ENCODE measurements at regions not wholly inside any gene's neighbourhood (a gene's known extent, or its start where the extent isn't known, plus 50 kb on each side); places are given as distances from the start of the nearest gene placed in this dataset.

GRCh38 chr12:105858981-105859710 lies 279.6 kb downstream of the NUAK1 start:
- H3K27me3 ChIP-seq (ENCODE audit: control insufficient read depth, insufficient read depth, low read length, poor library complexity, severe bottlenecking): no peaks in the 10 kb centered on the region
- H3K4me1 ChIP-seq (ENCODE audit: control insufficient read depth, insufficient read depth, low read length): no peaks in the 10 kb centered on the region
- no peaks in the 10 kb centered on the region for H3K9me3 ChIP-seq (ENCODE audit: control insufficient read depth, low read length)
- no peak overlapping the region for H3K4me3 ChIP-seq (ENCODE audit: insufficient read depth, low read depth, low read length)
- no peaks in the 10 kb centered on the region for H3K36me3 ChIP-seq (ENCODE audit: control insufficient read depth, insufficient read depth, low read length)
- no peak overlapping the region for H3K27ac ChIP-seq (ENCODE audit: insufficient read depth, low read depth, low read length, poor library complexity, severe bottlenecking)
- WGBS, 2 experiments: 79 to 83% methylated on average over 4 of the region's 4 CpGs

DNA sequence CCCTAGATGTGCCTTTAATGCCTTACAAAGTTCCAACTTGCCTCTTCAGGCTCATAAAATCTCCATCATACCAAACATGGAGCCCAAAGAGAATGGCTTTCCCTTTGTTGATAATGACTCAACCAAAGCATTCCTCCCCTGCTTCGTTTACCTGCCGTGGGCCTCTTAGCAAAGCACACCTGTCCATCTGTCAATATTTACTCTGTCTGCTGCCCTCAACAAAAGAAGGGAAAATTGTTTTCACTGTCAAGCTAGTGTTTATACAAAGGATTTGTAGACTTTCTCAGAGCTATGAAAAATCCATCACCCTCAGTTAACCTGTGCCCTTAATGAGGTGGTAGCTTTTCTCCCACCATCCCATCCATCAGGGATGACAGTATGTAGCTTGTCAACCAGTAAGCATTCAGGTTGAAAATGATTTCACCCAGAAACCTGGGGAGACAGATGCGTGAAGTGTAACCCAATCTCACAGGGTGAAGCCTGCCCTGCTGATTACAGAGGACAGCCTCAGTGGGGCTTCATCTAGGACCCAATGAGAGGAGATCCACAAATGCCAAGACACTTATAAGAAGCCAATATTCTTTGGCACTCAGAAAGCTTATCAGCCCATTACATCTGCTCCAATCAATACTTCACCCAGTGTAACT lies 278.1 kb downstream of the NUAK1 start:
- Histone ChIP-seq H3K36me3 (ENCODE audit: control insufficient read depth, insufficient read depth, low read length) (no peaks in the 10 kb centered on the region), H3K4me1 (ENCODE audit: control insufficient read depth, insufficient read depth, low read length) (no peaks in the 10 kb centered on the region), H3K4me3 (ENCODE audit: insufficient read depth, low read depth, low read length) (no peak overlapping the region), H3K27ac (ENCODE audit: insufficient read depth, low read depth, low read length, poor library complexity, severe bottlenecking) (no peak overlapping the region), H3K9me3 (ENCODE audit: control insufficient read depth, low read length) (no peaks in the 10 kb centered on the region), H3K27me3 (ENCODE audit: control insufficient read depth, insufficient read depth, low read length, poor library complexity, severe bottlenecking) (no peaks in the 10 kb centered on the region)
- 84 to 92% methylated on average over 3 of the region's 3 CpGs for WGBS, 2 experiments

DNA sequence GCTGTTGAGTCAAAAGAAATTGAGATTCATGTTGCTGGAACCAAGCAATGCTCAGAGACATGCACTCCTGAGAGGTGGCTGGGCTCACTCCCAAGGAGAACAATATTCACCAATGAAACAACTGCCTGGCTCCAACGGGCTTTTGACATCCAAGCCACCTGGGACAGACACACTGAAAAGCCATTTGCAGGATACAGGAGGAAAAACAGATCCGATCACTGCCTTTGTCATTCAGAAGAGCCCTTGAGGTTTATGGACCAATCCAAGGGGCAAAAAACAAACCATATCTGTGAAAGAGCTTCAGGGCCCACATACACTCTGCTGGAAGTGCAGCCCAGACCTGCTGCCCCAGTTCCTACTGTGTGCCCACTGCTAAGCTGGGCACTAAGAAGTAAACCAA lies 277.5 kb downstream of the NUAK1 start:
- Histone ChIP-seq H3K36me3 (ENCODE audit: control insufficient read depth, insufficient read depth, low read length) (no peaks in the 10 kb centered on the region), H3K4me3 (ENCODE audit: insufficient read depth, low read depth, low read length) (no peak overlapping the region), H3K4me1 (ENCODE audit: control insufficient read depth, insufficient read depth, low read length) (no peaks in the 10 kb centered on the region), H3K27me3 (ENCODE audit: control insufficient read depth, insufficient read depth, low read length, poor library complexity, severe bottlenecking) (no peaks in the 10 kb centered on the region), H3K27ac (ENCODE audit: insufficient read depth, low read depth, low read length, poor library complexity, severe bottlenecking) (no peak overlapping the region), H3K9me3 (ENCODE audit: control insufficient read depth, low read length) (no peaks in the 10 kb centered on the region)
- 72% methylated on average over 2 of the region's 2 CpGs for WGBS, 2 experiments

DNA sequence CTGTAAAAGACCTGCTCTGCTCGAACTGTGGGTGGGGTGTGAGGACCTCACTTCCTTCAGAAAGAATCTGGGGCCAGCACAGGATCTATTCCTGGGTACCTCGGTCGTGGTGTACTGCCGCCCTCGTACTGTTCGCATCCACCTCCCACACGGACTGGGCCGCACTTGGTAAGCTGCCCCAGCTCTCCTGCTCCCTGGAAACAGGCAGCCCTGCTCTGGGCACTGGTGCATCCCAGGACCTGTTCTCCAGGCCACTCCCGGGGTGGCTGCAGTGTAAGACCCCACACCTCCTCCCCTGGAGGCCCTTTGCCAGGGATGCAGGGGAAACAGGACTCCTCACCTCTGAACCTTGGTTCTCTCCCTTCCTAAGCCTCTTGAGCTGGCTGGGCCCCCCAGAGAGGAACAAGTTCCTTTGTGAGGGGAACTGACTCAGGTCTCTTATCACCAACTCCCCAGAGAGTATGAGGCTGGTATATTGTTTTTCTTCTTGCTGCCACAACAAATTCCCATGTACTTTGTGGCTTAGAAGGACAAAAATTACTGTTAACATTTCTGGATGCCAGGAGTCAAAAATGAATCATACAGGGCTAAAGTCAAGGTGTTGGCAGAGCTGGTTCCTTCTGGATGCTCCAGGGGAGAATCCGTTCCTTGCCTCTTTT lies 276.5 kb downstream of the NUAK1 start:
- no peak overlapping the region for H3K4me3 ChIP-seq (ENCODE audit: insufficient read depth, low read depth, low read length)
- no peaks in the 10 kb centered on the region for H3K4me1 ChIP-seq (ENCODE audit: control insufficient read depth, insufficient read depth, low read length)
- H3K9me3 ChIP-seq (ENCODE audit: control insufficient read depth, low read length): no peaks in the 10 kb centered on the region
- H3K27me3 ChIP-seq (ENCODE audit: control insufficient read depth, insufficient read depth, low read length, poor library complexity, severe bottlenecking): no peaks in the 10 kb centered on the region
- WGBS, 2 experiments: 95 to 96% methylated on average over 10 of the region's 10 CpGs
- no peak overlapping the region for H3K27ac ChIP-seq (ENCODE audit: insufficient read depth, low read depth, low read length, poor library complexity, severe bottlenecking)
- no peaks in the 10 kb centered on the region for H3K36me3 ChIP-seq (ENCODE audit: control insufficient read depth, insufficient read depth, low read length)

DNA sequence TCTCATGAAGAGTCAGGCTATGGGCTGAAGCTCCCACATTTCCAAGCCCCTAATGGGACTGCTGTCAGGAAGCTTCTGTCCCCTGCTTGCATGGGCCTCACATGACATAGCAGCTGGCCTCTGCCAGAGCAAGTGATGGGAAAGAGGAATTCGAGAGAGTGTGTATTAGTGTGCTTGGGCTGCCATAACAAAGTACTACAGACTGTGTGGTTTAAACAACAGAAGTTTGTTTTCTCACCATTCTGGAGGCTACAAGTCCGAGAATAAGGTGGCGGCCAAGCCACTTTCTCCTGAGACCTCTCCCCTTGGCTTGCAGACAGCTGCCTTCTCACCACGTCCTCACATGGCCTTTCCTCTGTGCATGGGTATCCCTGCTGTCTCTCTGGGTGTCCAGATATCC lies 274.4 kb downstream of the NUAK1 start:
- Histone ChIP-seq H3K9me3 (ENCODE audit: control insufficient read depth, low read length) (no peaks in the 10 kb centered on the region), H3K36me3 (ENCODE audit: control insufficient read depth, insufficient read depth, low read length) (no peaks in the 10 kb centered on the region), H3K4me1 (ENCODE audit: control insufficient read depth, insufficient read depth, low read length) (no peaks in the 10 kb centered on the region), H3K27ac (ENCODE audit: insufficient read depth, low read depth, low read length, poor library complexity, severe bottlenecking) (no peak overlapping the region), H3K27me3 (ENCODE audit: control insufficient read depth, insufficient read depth, low read length, poor library complexity, severe bottlenecking) (no peaks in the 10 kb centered on the region), H3K4me3 (ENCODE audit: insufficient read depth, low read depth, low read length) (no peak overlapping the region)
- WGBS, 2 experiments: 92% methylated on average over 4 of the region's 4 CpGs

- Histone ChIP-seq H3K4me1 (ENCODE audit: control insufficient read depth, insufficient read depth, low read length) (no peaks in the 10 kb centered on the region), H3K4me3 (ENCODE audit: insufficient read depth, low read depth, low read length) (no peak overlapping the region), H3K27me3 (ENCODE audit: control insufficient read depth, insufficient read depth, low read length, poor library complexity, severe bottlenecking) (no peaks in the 10 kb centered on the region), H3K36me3 (ENCODE audit: control insufficient read depth, insufficient read depth, low read length) (no peaks in the 10 kb centered on the region), H3K9me3 (ENCODE audit: control insufficient read depth, low read length) (no peaks in the 10 kb centered on the region), H3K27ac (ENCODE audit: insufficient read depth, low read depth, low read length, poor library complexity, severe bottlenecking) (no peak overlapping the region)
- 92 to 99% methylated on average over 2 of the region's 2 CpGs for WGBS, 2 experiments
These were observed 273.9 kb downstream of the NUAK1 start for GRCh38 chr12:105864901-105865300.

DNA sequence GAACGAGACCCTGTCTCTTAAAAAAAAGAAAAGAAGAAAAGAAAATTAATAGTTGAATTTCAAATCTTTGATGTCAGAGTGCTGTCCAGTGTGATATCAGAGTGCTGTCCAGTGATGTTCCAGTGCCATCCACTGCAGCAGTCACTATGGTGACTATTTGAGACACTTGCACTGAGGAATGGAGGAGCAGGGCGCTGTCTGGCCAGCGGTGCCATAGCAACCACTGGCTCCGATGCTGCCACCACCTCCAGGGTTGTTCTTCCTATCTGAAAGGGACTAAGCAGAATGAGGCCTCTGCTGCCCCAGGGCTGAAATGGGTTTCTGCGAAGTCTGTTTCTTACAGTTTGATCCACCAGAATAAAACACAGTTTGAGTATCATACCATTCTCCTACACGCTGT lies 272.9 kb downstream of the NUAK1 start:
- 86 to 90% methylated on average over 6 of the region's 6 CpGs for WGBS, 2 experiments
- Histone ChIP-seq H3K9me3 (ENCODE audit: control insufficient read depth, low read length) (no peaks in the 10 kb centered on the region), H3K4me1 (ENCODE audit: control insufficient read depth, insufficient read depth, low read length) (no peaks in the 10 kb centered on the region), H3K4me3 (ENCODE audit: insufficient read depth, low read depth, low read length) (no peak overlapping the region), H3K27me3 (ENCODE audit: control insufficient read depth, insufficient read depth, low read length, poor library complexity, severe bottlenecking) (no peaks in the 10 kb centered on the region), H3K36me3 (ENCODE audit: control insufficient read depth, insufficient read depth, low read length) (no peaks in the 10 kb centered on the region), H3K27ac (ENCODE audit: insufficient read depth, low read depth, low read length, poor library complexity, severe bottlenecking) (no peak overlapping the region)

- Histone ChIP-seq H3K9me3 (ENCODE audit: control insufficient read depth, low read length) (no peaks in the 10 kb centered on the region), H3K4me1 (ENCODE audit: control insufficient read depth, insufficient read depth, low read length) (peaks cover 8% of the 10 kb centered on the region), H3K27ac (ENCODE audit: insufficient read depth, low read depth, low read length, poor library complexity, severe bottlenecking) (no peak overlapping the region), H3K27me3 (ENCODE audit: control insufficient read depth, insufficient read depth, low read length, poor library complexity, severe bottlenecking) (no peaks in the 10 kb centered on the region), H3K36me3 (ENCODE audit: control insufficient read depth, insufficient read depth, low read length) (no peaks in the 10 kb centered on the region), H3K4me3 (ENCODE audit: insufficient read depth, low read depth, low read length) (no peak overlapping the region)
These were observed 264.6 kb downstream of the NUAK1 start for GRCh38 chr12:105874121-105874520.

GRCh38 chr12:105876396-105876927 lies 262.3 kb downstream of the NUAK1 start:
- H3K9me3 ChIP-seq (ENCODE audit: control insufficient read depth, low read length): no peaks in the 10 kb centered on the region
- H3K27me3 ChIP-seq (ENCODE audit: control insufficient read depth, insufficient read depth, low read length, poor library complexity, severe bottlenecking): no peaks in the 10 kb centered on the region
- WGBS, 2 experiments: 80% methylated on average over 1 of the region's 2 CpGs; no CpG with 5 or more reads in 1 of the 2 experiments
- H3K36me3 ChIP-seq (ENCODE audit: control insufficient read depth, insufficient read depth, low read length): no peaks in the 10 kb centered on the region
- no peak overlapping the region for H3K27ac ChIP-seq (ENCODE audit: insufficient read depth, low read depth, low read length, poor library complexity, severe bottlenecking)
- H3K4me1 ChIP-seq (ENCODE audit: control insufficient read depth, insufficient read depth, low read length): peaks cover 8% of the 10 kb centered on the region
- H3K4me3 ChIP-seq (ENCODE audit: insufficient read depth, low read depth, low read length): no peak overlapping the region

DNA sequence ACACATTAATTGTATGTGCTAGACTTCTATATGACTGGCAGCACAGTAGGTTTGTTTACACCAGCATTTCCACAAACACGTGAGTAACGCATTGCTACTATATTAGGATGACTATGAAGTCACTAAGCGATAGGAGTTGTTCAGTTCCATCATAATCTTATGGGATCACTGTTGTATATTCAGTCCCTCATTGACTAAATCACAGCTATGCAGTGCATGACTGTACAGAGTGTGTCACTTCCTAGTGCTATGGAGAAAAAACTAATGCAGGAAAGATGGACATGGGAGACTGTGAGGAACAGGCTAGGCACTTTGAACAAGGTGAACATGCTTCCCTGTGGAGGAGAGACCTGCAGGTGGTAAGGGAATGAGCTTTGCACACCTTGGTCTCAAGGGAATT lies 259.8 kb downstream of the NUAK1 start:
- no peaks in the 10 kb centered on the region for H3K27me3 ChIP-seq (ENCODE audit: control insufficient read depth, insufficient read depth, low read length, poor library complexity, severe bottlenecking)
- H3K4me1 ChIP-seq (ENCODE audit: control insufficient read depth, insufficient read depth, low read length): peaks cover 9% of the 10 kb centered on the region
- WGBS, 2 experiments: 95 to 97% methylated on average over 3 of the region's 3 CpGs
- no peak overlapping the region for H3K27ac ChIP-seq (ENCODE audit: insufficient read depth, low read depth, low read length, poor library complexity, severe bottlenecking)
- H3K36me3 ChIP-seq (ENCODE audit: control insufficient read depth, insufficient read depth, low read length): no peaks in the 10 kb centered on the region
- no peaks in the 10 kb centered on the region for H3K9me3 ChIP-seq (ENCODE audit: control insufficient read depth, low read length)
- H3K4me3 ChIP-seq (ENCODE audit: insufficient read depth, low read depth, low read length): no peak overlapping the region
